Calu3 (cell line): ENCODE measurements at regions not wholly inside any gene's neighbourhood (a gene's known extent, or its start where the extent isn't known, plus 50 kb on each side); places are given as distances from the start of the nearest gene placed in this dataset.

ENCODE experiments used
- BruUV-seq: library from RNA; stranded (reverse); fragments of 400-500 nt; replicated peaks from 2 replicates; lab custom pipeline; 2021; lab: Mats Ljungman, UMichigan
- CTCF ChIA-PET: fragments of 300-600 bp; sonication (Branson Sonifier 250); formaldehyde crosslinking; loops from one replicate; lab custom pipeline; 2022; ENCODE audit warnings: antibody characterized with exemption; lab: Charles Lee
- DNase-seq: peaks from one replicate; pipeline ENCODE4 v3.0.0; 2022
- H3K27ac Mint-ChIP-seq: one replicate; pipeline ENCODE4 v1.8.0; 2022; ENCODE audit warnings: mixed read lengths; ENCODE audit not compliant: unreplicated experiment
- H3K27me3 Mint-ChIP-seq: one replicate; pipeline ENCODE4 v1.8.0; 2022; ENCODE audit warnings: mixed read lengths; ENCODE audit not compliant: unreplicated experiment
- H3K36me3 Mint-ChIP-seq: one replicate; pipeline ENCODE4 v1.8.0; 2022; ENCODE audit warnings: mild to moderate bottlenecking, moderate library complexity, mixed read lengths; ENCODE audit not compliant: insufficient read depth, unreplicated experiment
- H3K4me1 Mint-ChIP-seq: one replicate; pipeline ENCODE4 v1.8.0; 2022; ENCODE audit warnings: mild to moderate bottlenecking, low read depth, mixed read lengths; ENCODE audit not compliant: unreplicated experiment
- H3K4me3 Mint-ChIP-seq: one replicate; pipeline ENCODE4 v1.8.0; 2022; ENCODE audit warnings: mild to moderate bottlenecking, low read depth, moderate library complexity, mixed read lengths; ENCODE audit not compliant: unreplicated experiment
- H3K9me3 Mint-ChIP-seq: one replicate; pipeline ENCODE4 v1.8.0; 2022; ENCODE audit warnings: low read depth, mixed read lengths; ENCODE audit not compliant: unreplicated experiment
- intact Hi-C: fragments of 100-400 bp; cut with micrococcal nuclease; formaldehyde crosslinking; loops from one replicate; pipeline ENCODE4 v1.10.0; 2022; ENCODE audit not compliant: unreplicated experiment
- TF ChIP-seq, protein P1 (sequence below): fragments of 200-600 bp; IDR thresholded peaks from one replicate; pipeline ENCODE4 v1.8.0; 2022; ENCODE audit warnings: antibody characterized with exemption; ENCODE audit not compliant: unreplicated experiment

DNA sequence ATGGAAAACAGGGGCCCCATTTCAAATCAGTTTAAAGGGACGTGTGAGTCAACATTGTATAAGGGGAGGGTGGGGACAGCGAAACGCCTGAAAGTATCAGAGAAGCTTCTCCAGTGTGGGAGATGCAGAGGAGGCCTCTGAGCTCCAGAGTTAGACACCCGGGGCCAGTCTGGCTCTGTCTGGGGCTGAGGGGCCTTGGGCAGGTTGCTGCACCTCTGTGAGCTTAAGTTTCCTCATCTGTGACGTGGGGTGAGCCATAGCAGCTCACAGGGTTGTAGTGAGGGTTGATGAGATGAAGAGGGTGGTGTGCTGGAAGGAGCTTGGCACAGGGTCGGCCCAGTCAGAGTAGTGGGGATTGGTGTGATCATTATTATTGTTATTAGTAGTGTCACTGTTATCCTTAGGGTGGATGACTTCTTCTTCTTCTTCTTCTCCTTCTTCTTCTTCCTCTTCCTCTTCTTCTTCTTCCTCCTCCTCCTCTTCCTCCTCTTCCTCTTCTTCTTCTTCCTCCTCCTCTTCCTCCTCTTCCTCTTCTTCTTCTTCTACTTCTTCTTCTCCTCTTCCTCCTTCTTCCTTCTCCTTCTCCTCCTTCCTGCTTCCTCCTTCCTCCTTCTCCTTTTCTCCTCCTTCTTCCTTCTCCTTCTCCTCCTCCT, 282.0 kb downstream of the PTPRU start:
- Mint-ChIP-seq H3K27me3 (peaks cover 90% of the 10 kb centered on the region), H3K4me3 (no peak overlapping the region), H3K36me3 (no peaks in the 10 kb centered on the region), H3K4me1 (no peaks in the 10 kb centered on the region), H3K27ac (no peak overlapping the region), H3K9me3 (no peaks in the 10 kb centered on the region)
- intact Hi-C loops: loop anchor here (10.0 kb wide), 3 partner anchors 186 to 586 kb away; no protein-coding TSS in a partner anchor
- no peak for DNase-seq
- BruUV-seq: no TSS peak
- TF ChIP-seq, protein P1, sequence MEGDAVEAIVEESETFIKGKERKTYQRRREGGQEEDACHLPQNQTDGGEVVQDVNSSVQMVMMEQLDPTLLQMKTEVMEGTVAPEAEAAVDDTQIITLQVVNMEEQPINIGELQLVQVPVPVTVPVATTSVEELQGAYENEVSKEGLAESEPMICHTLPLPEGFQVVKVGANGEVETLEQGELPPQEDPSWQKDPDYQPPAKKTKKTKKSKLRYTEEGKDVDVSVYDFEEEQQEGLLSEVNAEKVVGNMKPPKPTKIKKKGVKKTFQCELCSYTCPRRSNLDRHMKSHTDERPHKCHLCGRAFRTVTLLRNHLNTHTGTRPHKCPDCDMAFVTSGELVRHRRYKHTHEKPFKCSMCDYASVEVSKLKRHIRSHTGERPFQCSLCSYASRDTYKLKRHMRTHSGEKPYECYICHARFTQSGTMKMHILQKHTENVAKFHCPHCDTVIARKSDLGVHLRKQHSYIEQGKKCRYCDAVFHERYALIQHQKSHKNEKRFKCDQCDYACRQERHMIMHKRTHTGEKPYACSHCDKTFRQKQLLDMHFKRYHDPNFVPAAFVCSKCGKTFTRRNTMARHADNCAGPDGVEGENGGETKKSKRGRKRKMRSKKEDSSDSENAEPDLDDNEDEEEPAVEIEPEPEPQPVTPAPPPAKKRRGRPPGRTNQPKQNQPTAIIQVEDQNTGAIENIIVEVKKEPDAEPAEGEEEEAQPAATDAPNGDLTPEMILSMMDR: no peak
- CTCF ChIA-PET: interaction anchor here (0.5 to 0.6 kb wide), 2 partner anchors 169 to 932 kb away, joined by 3 to 4 read pairs; no protein-coding TSS in a partner anchor

DNA sequence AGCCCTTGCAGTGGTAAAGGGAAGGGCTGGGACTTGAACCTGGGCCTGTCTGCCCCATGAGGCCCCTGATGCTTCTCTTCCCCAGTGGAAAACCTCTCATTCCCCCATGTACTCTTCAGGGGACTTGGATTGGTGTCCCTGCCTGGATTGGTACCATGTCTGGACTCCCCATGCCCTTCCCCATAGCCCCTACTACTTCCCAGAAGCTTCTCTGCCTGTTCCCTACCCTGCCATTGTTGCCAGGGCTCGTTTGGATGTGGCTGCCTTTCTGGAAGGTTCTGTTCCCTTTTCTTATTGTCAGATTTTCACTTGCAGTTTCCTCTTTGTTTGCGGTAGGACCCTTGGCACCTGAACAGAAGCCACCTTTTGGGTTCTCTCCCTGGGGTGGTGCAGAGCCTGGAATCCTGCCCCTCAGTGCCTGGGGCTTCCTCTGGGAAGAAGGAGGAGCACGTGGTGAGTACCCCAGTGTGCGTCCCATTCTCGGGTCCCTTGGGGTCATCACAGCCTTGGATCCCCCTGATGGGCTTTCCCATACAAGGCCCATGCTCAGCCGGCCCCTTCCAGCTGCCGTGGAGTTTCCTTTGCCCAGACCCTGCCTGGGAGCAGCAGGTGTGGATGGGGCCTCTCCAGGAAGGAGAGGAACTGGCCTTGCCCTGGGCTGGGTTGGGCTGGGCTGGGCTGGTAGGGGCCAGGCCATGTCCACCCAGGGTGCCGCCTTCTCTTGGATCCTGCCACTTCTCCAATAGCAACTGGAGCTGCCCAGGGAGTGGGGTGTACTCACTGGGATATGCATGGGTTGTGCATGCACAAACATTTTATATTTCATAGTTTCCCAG, 281.1 kb downstream of the PTPRU start:
- H3K4me1 Mint-ChIP-seq: no peaks in the 10 kb centered on the region
- H3K27ac Mint-ChIP-seq: no peak overlapping the region
- TF ChIP-seq, protein P1: no peak
- no peaks in the 10 kb centered on the region for H3K36me3 Mint-ChIP-seq
- H3K9me3 Mint-ChIP-seq: no peaks in the 10 kb centered on the region
- intact Hi-C loops: loop anchor here (10.0 kb wide), 3 partner anchors 187 to 587 kb away; no protein-coding TSS in a partner anchor
- no TSS peak for BruUV-seq
- CTCF ChIA-PET: interaction anchor here (0.5 to 0.6 kb wide), 2 partner anchors 170 to 931 kb away, joined by 3 to 4 read pairs; no protein-coding TSS in a partner anchor
- H3K4me3 Mint-ChIP-seq: no peak overlapping the region
- DNase-seq: no peak
- H3K27me3 Mint-ChIP-seq: peaks cover 81% of the 10 kb centered on the region

DNA sequence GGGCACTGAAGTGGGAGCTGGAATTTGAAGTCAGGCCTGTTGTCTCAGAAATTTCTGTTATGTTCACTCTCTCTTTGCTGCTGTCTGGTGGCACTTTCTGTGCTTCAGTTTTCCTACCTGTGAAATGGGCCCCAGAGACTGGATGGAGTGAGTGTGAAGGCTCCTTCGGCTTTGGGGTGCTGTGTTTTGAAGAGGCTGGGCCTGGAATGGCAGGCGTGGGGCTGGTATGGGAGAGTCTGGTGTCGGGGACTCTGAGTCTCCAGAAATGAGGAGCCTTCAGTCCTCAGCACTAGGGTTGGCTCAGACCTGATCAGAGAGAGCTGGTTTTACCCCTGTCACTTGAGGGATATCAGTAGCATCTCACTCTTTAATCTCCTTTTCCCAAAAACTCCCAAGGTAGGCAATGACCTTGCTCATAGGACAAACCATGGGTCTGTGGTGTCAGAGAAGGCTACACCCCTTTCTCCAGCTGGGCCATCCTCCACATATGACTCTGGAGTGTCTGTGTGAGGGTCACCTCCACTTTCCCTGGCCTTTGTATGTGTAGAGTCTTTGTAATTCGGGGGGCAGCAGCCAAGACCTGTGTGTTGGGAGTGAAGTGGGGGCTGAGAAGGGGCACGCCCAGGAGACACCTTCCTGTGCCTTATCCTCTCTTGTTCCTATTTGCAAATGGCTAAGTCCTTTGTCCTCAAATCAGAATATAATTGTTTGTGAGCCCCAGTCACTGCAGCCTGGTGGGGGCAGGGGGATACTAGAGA, 279.9 kb downstream of the PTPRU start:
- Mint-ChIP-seq H3K36me3 (no peaks in the 10 kb centered on the region), H3K4me1 (no peaks in the 10 kb centered on the region), H3K27ac (no peak overlapping the region), H3K9me3 (no peaks in the 10 kb centered on the region), H3K4me3 (no peak overlapping the region), H3K27me3 (peaks cover 86% of the 10 kb centered on the region)
- intact Hi-C loops: loop anchor here (10.0 kb wide), 3 partner anchors 189 to 589 kb away; no protein-coding TSS in a partner anchor
- TF ChIP-seq, protein P1: no peak
- CTCF ChIA-PET: no interaction called here
- no peak for DNase-seq
- BruUV-seq: no TSS peak
